PC-3 (cell line): ENCODE measurements at regions not wholly inside any gene's neighbourhood (a gene's known extent, or its start where the extent isn't known, plus 50 kb on each side); places are given as distances from the start of the nearest gene placed in this dataset.

Source experiments
- ATAC-seq: fragments of 200-7000 bp; cut with Tn5 transposase; 2 replicates; pipeline ENCODE4 v1.9.1; 2020; ENCODE audit warnings: mild to moderate bottlenecking, moderate library complexity
- BruUV-seq: library from RNA; stranded (reverse); fragments of 400-500 nt; replicated peaks from 2 replicates; lab custom pipeline; 2021; lab: Mats Ljungman, UMichigan
- CTCF ChIA-PET: fragments of 300-600 bp; sonication (Branson Sonifier 250); formaldehyde crosslinking; loops from one replicate; lab custom pipeline; 2022; ENCODE audit warnings: antibody characterized with exemption; lab: Charles Lee
- POLR2A ChIA-PET: fragments of 300-600 bp; sonication (Branson Sonifier 250); formaldehyde crosslinking; loops from one replicate; lab custom pipeline; 2022; ENCODE audit warnings: antibody characterized with exemption; ENCODE audit not compliant: unreplicated experiment; lab: Charles Lee
- DNase-seq: peaks from one replicate; pipeline ENCODE4 v3.0.0-alpha.2; 2015
- H2AFZ ChIP-seq: fragments of 300-600 bp; sonication (generic); 2 replicates; pipeline ENCODE4 v1.6.0; 2016; ENCODE audit warnings: antibody characterized with exemption, low read length
- H3F3A ChIP-seq: fragments of 300-600 bp; sonication (generic); one replicate; pipeline ENCODE4 v1.6.0; 2017; ENCODE audit warnings: antibody characterized with exemption, low read length, control low read depth, mild to moderate bottlenecking; ENCODE audit not compliant: unreplicated experiment
- H3K27ac ChIP-seq: fragments of 300-600 bp; sonication (generic); 2 replicates; pipeline ENCODE4 v1.5.1; 2016; ENCODE audit warnings: mild to moderate bottlenecking, low read length
- H3K27me3 ChIP-seq: fragments of 300-600 bp; sonication (generic); 2 replicates; pipeline ENCODE4 v1.6.1; 2016; ENCODE audit warnings: low read length, mixed read lengths
- H3K36me3 ChIP-seq: fragments of 300-600 bp; sonication (generic); 2 replicates; pipeline ENCODE4 v1.6.1; 2016; ENCODE audit warnings: low read depth, mixed run types, low read length, mixed read lengths
- H3K4me1 ChIP-seq: fragments of 300-600 bp; sonication (generic); 2 replicates; pipeline ENCODE4 v1.5.1; 2016; ENCODE audit warnings: low read length; ENCODE audit not compliant: insufficient read depth
- H3K4me2 ChIP-seq: fragments of 300-600 bp; sonication (generic); 2 replicates; pipeline ENCODE4 v1.6.0; 2016; ENCODE audit warnings: low read length
- H3K4me3 ChIP-seq: fragments of 300-600 bp; sonication (generic); 2 replicates; pipeline ENCODE4 v1.5.1; 2016; ENCODE audit warnings: mild to moderate bottlenecking, low read length, mixed read lengths
- H3K79me2 ChIP-seq: fragments of 300-600 bp; sonication (generic); 2 replicates; pipeline ENCODE4 v1.6.1; 2017; ENCODE audit warnings: low read length, mixed read lengths
- H3K9ac ChIP-seq: fragments of 300-600 bp; sonication (generic); 2 replicates; pipeline ENCODE4 v1.6.0; 2016; ENCODE audit warnings: mild to moderate bottlenecking, low read length
- H3K9me2 ChIP-seq: fragments of 300-600 bp; sonication (generic); replicated peaks from 2 replicates; pipeline ENCODE4 v1.6.1; 2016; ENCODE audit warnings: mixed run types, low read length, mixed read lengths
- H3K9me3 ChIP-seq: fragments of 300-600 bp; sonication (generic); 2 replicates; pipeline ENCODE4 v1.6.1; 2016; ENCODE audit warnings: low read length, mixed read lengths
- H4K20me1 ChIP-seq: fragments of 300-600 bp; sonication (generic); 2 replicates; pipeline ENCODE4 v1.6.1; 2016; ENCODE audit warnings: low read length, mixed read lengths
- EZH2 ChIP-seq: fragments of 300-600 bp; sonication (generic); IDR thresholded peaks from one replicate; pipeline ENCODE4 v1.6.1; 2017; ENCODE audit warnings: antibody characterized with exemption, mild to moderate bottlenecking, low read length; ENCODE audit not compliant: unreplicated experiment
- EZH2phosphoT487 ChIP-seq: fragments of 300-600 bp; sonication (generic); IDR thresholded peaks from 2 replicates; pipeline ENCODE4 v1.6.1; 2018; ENCODE audit warnings: mild to moderate bottlenecking, antibody characterized with exemption, low read length, borderline replicate concordance
- intact Hi-C: fragments of 100-400 bp; cut with micrococcal nuclease; formaldehyde crosslinking; loops from 2 replicates; pipeline ENCODE4 v1.9.0; 2023
- TF ChIP-seq, protein P1 (sequence below): fragments of 300-600 bp; sonication (generic); conservative IDR thresholded peaks from 2 replicates; pipeline ENCODE4 v1.5.1; 2017; ENCODE audit warnings: antibody characterized with exemption, low read depth, mild to moderate bottlenecking, low read length

DNA sequence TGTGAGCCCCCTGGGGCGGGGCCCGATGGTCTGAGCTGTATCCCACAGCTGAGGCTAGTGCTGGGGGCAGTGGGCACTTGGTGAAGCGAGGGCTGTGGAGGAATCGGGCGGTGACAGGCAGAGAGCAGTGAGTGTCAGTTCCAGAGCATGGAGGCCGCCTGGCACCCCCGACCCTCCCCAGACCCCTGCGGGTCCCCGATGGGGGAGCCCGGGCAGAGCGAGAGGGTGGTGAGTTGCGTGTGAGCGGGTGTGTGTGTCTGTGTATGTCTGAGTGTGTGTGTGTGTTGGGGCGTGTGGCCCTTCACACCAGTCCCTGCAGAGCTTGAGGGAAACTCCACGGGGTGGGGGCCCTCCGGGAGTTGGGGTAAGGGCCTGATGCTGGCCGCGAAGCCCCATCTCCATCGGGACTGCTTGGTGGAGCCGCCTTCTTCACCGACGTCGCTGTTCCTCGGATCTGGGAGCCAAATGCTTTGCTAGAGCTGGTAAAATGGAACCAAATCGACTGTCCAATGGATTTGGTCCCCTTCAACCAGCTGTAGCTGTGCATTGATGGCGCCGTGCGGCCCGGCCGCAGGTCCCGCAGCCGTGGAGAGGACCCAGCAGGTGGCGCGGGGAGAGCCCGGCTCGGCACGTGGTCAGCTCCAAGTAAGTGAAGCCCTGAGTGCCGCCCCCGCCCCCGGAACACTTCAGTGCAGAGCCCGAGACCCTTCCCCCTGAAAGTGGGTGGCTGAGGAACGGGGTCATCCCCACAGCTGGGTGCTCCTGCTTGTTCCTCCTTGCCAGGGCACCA is 77.7 kb upstream of the SLCO4A1 start:
- Histone ChIP-seq H3K4me2 (no peak overlapping the region), H3K4me3 (no peak overlapping the region), H2AFZ (no peak overlapping the region), H3K9me2 (no peaks in the 10 kb centered on the region), H3K4me1 (no peaks in the 10 kb centered on the region), H3K79me2 (no peaks in the 10 kb centered on the region), H3K36me3 (no peaks in the 10 kb centered on the region), H3K9ac (no peak overlapping the region), H3K27ac (no peak overlapping the region), H4K20me1 (no peaks in the 10 kb centered on the region), H3K27me3 (peaks cover 19% of the 10 kb centered on the region), H3K9me3 (no peaks in the 10 kb centered on the region), H3F3A (no peaks in the 10 kb centered on the region)
- BruUV-seq = no TSS peak
- TF ChIP-seq, protein P1, sequence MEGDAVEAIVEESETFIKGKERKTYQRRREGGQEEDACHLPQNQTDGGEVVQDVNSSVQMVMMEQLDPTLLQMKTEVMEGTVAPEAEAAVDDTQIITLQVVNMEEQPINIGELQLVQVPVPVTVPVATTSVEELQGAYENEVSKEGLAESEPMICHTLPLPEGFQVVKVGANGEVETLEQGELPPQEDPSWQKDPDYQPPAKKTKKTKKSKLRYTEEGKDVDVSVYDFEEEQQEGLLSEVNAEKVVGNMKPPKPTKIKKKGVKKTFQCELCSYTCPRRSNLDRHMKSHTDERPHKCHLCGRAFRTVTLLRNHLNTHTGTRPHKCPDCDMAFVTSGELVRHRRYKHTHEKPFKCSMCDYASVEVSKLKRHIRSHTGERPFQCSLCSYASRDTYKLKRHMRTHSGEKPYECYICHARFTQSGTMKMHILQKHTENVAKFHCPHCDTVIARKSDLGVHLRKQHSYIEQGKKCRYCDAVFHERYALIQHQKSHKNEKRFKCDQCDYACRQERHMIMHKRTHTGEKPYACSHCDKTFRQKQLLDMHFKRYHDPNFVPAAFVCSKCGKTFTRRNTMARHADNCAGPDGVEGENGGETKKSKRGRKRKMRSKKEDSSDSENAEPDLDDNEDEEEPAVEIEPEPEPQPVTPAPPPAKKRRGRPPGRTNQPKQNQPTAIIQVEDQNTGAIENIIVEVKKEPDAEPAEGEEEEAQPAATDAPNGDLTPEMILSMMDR = no peak
- TF ChIP-seq EZH2phosphoT487 (no peak), EZH2 (no peak)
- DNase-seq (no peak), ATAC-seq (no peak)
- ChIA-PET CTCF (interaction anchor here (0.6 kb wide), 2 partner anchors 9 to 53 kb away, joined by 3 read pairs; no protein-coding TSS in a partner anchor), POLR2A (no interaction called here)
- intact Hi-C loops = no loop called here

DNA sequence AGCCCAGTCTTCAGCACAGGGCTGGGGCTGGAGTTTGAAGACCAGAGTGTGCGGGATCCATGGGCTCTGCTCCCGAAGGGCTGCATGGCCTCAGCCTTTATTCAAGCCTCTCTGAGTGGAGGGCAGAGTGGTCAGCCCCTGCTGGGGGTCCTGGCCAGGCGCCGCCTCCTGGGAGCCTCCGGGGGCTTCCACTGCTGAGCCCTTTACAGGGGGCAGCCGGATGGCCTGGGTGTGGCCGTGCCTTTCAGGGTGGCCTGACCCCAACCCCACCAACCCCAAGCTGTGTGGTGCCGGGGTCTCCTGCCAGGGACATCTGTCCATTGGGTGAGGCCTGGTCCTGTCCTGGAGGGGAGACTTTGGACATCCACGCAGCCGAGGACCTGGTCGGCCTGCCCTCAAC is 76.0 kb upstream of the SLCO4A1 start:
- Histone ChIP-seq H4K20me1 (no peaks in the 10 kb centered on the region), H3K9me2 (no peaks in the 10 kb centered on the region), H3F3A (no peaks in the 10 kb centered on the region), H3K9ac (no peak overlapping the region), H3K9me3 (no peaks in the 10 kb centered on the region), H3K27ac (no peak overlapping the region), H3K36me3 (no peaks in the 10 kb centered on the region), H3K27me3 (peaks cover 15% of the 10 kb centered on the region), H3K4me3 (no peak overlapping the region), H2AFZ (no peak overlapping the region), H3K4me1 (no peaks in the 10 kb centered on the region), H3K4me2 (no peak overlapping the region), H3K79me2 (no peaks in the 10 kb centered on the region)
- intact Hi-C loops = no loop called here
- CTCF ChIA-PET = no interaction called here
- no peak for DNase-seq
- TF ChIP-seq EZH2phosphoT487 (no peak), EZH2 (no peak)
- TF ChIP-seq, protein P1 = no peak
- no TSS peak for BruUV-seq
- no peak for ATAC-seq
- POLR2A ChIA-PET = no interaction called here

DNA sequence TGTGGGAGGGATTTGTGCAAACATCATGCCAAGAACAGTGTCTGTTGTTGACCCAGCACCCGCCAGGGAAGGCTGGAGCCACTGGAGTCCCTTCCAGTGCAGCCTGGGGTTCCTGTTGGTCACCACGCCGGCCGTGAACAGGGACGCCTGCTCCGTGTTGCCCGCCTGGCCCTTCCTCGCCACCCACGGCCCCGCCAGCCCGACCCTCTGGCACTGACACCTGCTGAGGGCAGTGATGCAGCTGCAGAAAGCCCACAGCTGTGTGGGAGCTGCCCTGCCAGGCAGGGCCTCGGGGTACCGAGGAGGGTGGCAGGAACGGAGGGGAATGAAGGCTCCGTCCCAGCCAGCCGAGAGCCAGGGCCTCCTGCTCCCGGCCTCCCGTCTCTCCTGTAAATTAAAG is 75.5 kb upstream of the SLCO4A1 start:
- POLR2A ChIA-PET = no interaction called here
- Histone ChIP-seq H2AFZ (no peak overlapping the region), H3F3A (no peaks in the 10 kb centered on the region), H3K79me2 (no peaks in the 10 kb centered on the region), H3K4me1 (no peaks in the 10 kb centered on the region), H3K27me3 (peaks cover 10% of the 10 kb centered on the region; the same call in 1 of the 2 replicates), H3K9ac (no peak overlapping the region), H3K4me3 (no peak overlapping the region), H3K4me2 (no peak overlapping the region), H4K20me1 (no peaks in the 10 kb centered on the region), H3K9me3 (no peaks in the 10 kb centered on the region), H3K9me2 (no peaks in the 10 kb centered on the region), H3K27ac (no peak overlapping the region), H3K36me3 (no peaks in the 10 kb centered on the region)
- CTCF ChIA-PET = no interaction called here
- BruUV-seq = no TSS peak
- DNase-seq (no peak), ATAC-seq (no peak)
- intact Hi-C loops = no loop called here
- no peak for TF ChIP-seq EZH2
- TF ChIP-seq, protein P1 = no peak
- TF ChIP-seq EZH2phosphoT487 = no peak
